HG03439 (cell line): ENCODE measurements at regions not wholly inside any gene's neighbourhood (a gene's known extent, or its start where the extent isn't known, plus 50 kb on each side); places are given as distances from the start of the nearest gene placed in this dataset.

Experiments
- ATAC-seq: cut with Tn5 transposase; IDR thresholded peaks from one replicate; pipeline ENCODE4 v1.9.1; 2021; ENCODE audit warnings: mild to moderate bottlenecking, moderate library complexity; ENCODE audit not compliant: unreplicated experiment

DNA sequence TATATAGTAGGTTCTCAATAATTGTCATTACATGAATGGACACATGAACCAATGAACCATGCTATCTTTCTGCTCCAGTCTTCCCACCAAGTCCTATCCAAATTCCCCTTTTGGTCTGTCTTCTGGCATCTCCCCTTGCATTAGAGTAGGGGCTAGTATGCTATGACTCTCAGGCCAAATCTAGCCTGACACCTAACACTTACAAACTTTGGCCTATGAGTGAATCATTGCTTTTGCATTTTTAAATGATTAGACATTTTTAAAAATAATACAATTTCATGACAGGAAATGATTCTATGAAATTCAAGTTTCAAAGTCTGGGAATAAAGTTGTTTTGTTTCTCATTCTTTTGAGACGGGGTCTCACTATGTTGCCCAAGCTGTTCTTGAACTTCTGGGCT lies 102.5 kb upstream of the MAF start:
- ATAC-seq, result no peak

- no peak for ATAC-seq
Measured at GRCh38 chr16:79698341-79698753, 97.8 kb upstream of the MAF start.

DNA sequence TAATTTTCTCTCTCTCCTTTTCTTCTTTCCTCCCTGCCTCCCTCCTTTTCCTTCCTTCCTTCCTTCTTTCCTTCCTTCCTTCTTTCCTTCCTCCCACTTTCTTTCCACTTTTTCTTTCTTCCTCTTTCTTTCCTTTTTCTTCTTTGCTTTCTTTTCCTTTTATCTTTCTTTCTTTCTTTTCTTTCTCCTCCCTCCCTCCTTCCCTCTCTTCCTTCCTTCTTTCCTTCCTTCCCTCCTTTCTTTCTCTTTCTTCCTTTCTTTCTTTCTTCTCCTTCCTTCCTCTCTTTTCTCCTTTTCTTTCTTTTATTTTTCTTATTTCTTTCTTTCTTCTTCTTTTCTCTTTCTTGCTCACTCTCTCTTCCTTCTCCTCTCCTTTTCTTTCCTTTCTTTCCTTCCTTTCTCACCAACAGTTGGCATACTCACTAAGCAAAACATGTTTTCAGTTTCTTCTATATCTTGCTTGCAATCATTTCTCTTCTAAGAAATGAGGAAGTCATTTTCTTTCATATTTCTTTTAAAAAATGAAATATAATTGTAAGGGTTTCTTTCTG lies 97.1 kb upstream of the MAF start:
- ATAC-seq, result no peak

DNA sequence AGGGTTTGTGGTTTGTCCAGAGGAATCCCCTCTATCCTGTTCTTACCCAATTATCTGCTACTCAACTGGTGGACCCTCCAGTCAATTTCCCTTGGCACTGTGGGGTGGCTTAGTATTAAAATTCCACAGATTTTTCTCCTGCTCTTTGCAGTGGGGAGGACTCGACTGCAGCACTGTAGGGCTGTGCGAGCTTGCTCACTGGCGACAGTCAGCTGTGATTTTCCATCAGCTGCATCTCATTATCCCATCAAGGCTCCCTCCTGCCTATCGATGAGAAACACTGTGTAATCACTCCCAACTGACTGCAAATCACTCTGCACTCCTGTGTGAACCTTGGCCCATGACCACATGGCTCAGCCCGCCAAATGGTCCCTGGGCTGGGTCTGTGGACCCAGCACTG lies 90.5 kb upstream of the MAF start:
- ATAC-seq, result no peak

- no peak for ATAC-seq
Measured at GRCh38 chr16:79690159-79690558, 89.6 kb upstream of the MAF start.

DNA sequence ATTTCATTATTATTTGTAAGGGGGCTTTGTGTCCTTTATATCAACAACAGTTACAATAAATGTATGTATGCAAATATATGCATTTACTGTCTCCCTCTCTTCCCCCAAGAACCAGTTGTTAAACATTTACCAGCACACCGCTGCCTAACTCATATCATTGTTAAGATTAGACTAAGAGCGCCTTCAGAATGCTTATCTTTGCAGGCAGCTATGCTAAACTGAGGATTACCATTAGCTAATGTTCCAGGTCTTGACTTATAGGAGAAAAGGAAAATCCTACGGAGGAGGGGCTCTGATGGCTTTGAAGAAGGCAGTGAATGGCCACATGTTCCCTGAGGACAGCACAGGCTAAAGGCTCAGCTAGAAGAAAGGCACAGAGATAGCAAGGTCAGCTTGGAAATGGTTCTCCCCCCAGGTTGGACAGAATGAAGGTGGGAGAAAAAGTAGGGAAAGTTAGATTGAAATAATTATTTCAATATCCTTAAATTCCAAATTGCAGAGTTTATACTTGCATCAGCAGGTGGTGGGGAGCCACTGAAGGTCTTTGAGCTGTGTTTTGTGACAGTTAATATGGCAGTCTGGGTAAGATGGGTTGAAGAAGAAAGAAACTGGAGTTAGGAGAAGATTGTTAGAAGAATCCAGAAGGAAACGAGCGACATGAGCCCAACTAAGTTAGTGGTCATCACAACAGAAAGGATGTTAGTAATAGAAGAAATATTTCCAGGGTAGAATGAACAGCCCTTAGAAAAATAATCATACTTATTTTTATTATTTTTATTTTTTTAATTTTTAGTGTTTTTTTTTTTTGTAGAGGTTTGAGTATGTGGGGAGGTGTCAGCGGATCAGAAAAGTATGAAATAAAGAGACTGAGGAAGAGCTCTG lies 87.0 kb upstream of the MAF start:
- no peak for ATAC-seq

- ATAC-seq, result no peak
Measured at GRCh38 chr16:79685871-79686270, 85.3 kb upstream of the MAF start.

- no peak for ATAC-seq
Measured at GRCh38 chr16:79679334-79679733, 78.8 kb upstream of the MAF start.

GRCh38 chr16:79677799-79678530 lies 77.4 kb upstream of the MAF start:
- no peak for ATAC-seq

DNA sequence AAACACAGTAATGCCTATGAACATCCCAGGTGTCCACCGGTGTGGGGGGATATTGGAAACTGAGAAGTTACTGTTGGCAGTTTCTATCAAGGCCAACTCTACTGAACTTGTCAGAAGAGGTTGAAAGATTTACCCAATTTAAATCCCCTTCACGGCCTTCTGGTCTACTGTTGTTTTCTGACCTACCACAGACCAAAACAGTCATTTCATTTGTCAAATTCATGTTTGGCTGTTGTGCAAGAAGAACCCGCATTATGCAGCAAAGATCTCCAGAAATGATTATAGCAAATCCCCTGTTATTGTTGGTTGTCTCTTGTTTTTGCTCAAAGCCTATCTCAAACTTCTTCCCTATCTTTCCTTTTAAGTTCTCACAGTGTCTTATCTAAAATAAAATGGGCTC lies 73.1 kb upstream of the MAF start:
- no peak for ATAC-seq

DNA sequence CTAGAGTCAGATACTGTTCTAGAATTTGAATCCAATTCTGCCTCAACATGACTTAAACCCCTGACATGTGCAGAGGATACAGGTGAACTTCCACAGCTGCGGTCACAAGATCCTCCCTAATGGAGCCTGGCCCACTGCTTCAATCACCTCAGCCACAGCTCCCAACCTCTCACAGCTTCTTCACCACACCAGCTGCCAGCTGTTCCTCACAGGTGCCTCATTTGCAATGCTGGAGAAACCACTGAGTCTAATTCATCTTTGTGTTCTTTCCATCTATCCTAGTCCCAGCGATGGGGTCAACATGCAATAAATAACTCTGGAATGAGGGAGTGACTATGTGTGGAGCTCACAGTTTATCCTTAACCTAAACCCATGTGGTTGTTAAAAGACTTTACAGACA lies 72.0 kb upstream of the MAF start:
- no peak for ATAC-seq

DNA sequence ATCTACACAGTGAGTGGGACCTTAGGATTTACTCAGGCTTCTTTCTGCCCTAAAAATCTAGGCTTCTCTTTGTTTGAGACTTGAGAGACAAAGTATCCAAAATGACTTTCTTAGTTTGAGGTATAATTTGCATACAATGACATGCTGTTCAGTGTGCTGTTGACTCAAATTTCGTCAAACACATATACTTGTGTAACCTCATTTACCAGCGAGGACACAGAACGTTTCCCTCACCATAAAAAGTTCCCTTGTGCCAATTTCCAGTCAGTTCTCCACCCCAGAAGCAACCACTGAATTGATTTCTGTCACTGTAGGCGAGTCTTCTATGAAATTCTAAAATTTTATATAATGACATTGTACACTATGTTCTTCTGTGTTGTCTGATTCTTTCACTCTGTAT lies 68.0 kb upstream of the MAF start:
- ATAC-seq, result no peak

- no peak for ATAC-seq
Measured at GRCh38 chr16:79665970-79666369, 65.4 kb upstream of the MAF start.

- ATAC-seq, result no peak
Measured at GRCh38 chr16:79664407-79664806, 63.9 kb upstream of the MAF start.

- ATAC-seq, result no peak
Measured at GRCh38 chr16:79662669-79663313, 62.3 kb upstream of the MAF start.

GRCh38 chr16:79662122-79662521 lies 61.6 kb upstream of the MAF start:
- ATAC-seq, result no peak

- ATAC-seq, result no peak
Measured at GRCh38 chr16:79661578-79661977, 61.0 kb upstream of the MAF start.

- ATAC-seq, result no peak
Measured at GRCh38 chr16:79659344-79659743, 58.8 kb upstream of the MAF start.

DNA sequence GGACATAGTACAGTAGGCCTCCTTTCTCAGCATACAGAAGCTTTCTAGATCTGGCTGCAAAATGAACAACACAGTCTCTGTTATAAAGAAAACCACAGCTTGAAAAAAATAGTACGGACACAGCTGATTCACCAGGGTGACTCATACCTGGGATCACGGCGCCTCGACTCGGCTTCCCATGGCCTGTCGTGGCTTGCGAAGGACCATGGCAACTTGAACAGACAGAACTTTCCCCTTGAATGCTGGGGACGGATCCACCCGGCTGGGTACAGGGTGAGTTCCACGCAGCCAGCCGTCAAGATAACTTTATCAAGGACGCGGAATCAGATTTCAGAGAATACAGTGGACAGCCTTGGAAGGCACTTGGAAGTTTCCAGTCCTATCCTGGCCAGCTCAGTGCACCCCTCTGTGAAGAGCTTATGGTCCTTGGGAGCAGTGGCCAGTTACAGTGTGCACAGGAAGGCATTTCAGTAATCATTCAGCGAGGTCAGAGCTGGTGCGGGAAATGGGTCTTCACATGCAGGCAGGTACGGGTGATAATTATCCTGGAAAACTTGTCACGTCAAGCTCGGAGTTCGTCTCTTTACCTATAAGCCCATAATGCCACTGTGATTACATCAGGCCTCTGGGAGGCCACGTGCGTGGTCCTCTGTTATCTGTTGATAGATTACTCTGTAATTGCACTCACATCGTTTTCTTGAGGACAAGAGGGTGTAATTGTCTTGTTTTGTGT lies 57.9 kb upstream of the MAF start:
- no peak for ATAC-seq

DNA sequence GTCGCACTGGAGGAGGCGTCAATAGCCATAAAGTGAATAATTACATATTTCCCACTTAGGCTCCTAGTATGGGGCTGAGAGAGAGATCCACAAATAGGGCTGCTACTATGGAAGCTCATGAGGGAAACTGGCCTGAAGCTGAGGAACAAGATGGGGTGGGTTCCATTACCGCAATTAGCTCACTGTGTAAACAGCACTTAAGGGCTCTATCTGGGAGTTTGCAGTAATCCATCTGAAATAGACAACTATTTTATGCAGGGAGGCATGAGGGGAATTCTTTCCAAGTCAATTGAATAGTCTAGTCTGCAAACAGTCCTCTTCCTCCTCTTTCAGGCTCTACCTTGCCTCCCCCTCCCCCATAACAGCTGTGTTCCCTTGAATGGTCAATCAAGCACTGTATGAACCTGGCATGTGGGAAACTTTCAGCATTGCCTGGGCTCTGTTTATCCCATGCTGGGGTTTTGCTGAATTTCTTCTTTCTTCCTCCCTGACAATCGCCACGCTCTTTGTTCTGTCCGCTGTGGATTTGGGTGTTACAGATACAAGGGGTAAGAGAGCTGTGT lies 56.1 kb upstream of the MAF start:
- no peak for ATAC-seq
